HCT116 (cell line): ENCODE measurements at regions not wholly inside any gene's neighbourhood (a gene's known extent, or its start where the extent isn't known, plus 50 kb on each side); places are given as distances from the start of the nearest gene placed in this dataset.

Source experiments
- ATAC-seq: fragments of 200-7000 bp; cut with Tn5 transposase; 2 replicates; pipeline ENCODE4 v1.9.1; 2020; ENCODE audit warnings: mild to moderate bottlenecking, moderate library complexity
- BruUV-seq: library from RNA; stranded (reverse); fragments of 400-500 nt; replicated peaks from 2 replicates; lab custom pipeline; 2021; lab: Mats Ljungman, UMichigan
- CTCF ChIA-PET: fragments of 300-600 bp; sonication (Branson Sonifier 250); formaldehyde crosslinking; loops from one replicate; lab custom pipeline; 2021; ENCODE audit warnings: antibody characterized with exemption; lab: Charles Lee
- POLR2A ChIA-PET: fragments of 300-600, 350-600 bp; sonication (Branson Sonifier 250); formaldehyde crosslinking; loops from one replicate; lab custom pipeline; 2021; ENCODE audit warnings: antibody characterized with exemption; lab: Charles Lee
- RAD21 ChIA-PET, 2 experiments: fragments of 300-600 bp; sonication (Branson Sonifier 250); formaldehyde crosslinking; loops; one replicate each; lab custom pipeline; 2023; ENCODE audit warnings: low total read pairs in 2 of 2; ENCODE audit not compliant: uncharacterized antibody in 2 of 2, unreplicated experiment in 2 of 2, low non-redundant PET in 1 of 2; lab: Charles Lee
- DNase-seq: peaks from one replicate; pipeline ENCODE4 v3.0.0-alpha.2; 2010; ENCODE audit warnings: low read depth, low spot score
- H2AFZ ChIP-seq: fragments of 200-600 bp; shearing (Covaris generic), sonication (generic); 2 replicates; pipeline ENCODE4 v1.6.1; 2017; ENCODE audit warnings: low read depth, mixed run types, mixed read lengths, antibody characterized with exemption, low read length; ENCODE audit not compliant: poor library complexity, severe bottlenecking
- H3K27ac ChIP-seq: 2 replicates; pipeline ENCODE4 v1.5.1; 2012; ENCODE audit warnings: low read depth, low read length
- H3K27me3 ChIP-seq: fragments of 200-600 bp; sonication (generic); 2 replicates; pipeline ENCODE4 v1.6.1; 2016; ENCODE audit warnings: mixed run types, low read length, mixed read lengths; ENCODE audit not compliant: insufficient read depth
- H3K36me3 ChIP-seq, 2 experiments: fragments of 200-500 bp in 1 of 2; fragments of 200-600 bp in 1 of 2; sonication (Bioruptor generic) in 1 of 2; sonication (generic) in 1 of 2; 2 replicates each; pipeline versions ENCODE4 v1.5.1 to v1.6.1; 2014 to 2016; ENCODE audit warnings: low read length in 2 of 2, inconsistent platforms in 1 of 2, mixed read lengths in 1 of 2, mixed run types in 1 of 2; ENCODE audit not compliant: insufficient read depth in 2 of 2, control insufficient read depth in 1 of 2
- H3K4me1 ChIP-seq, 2 experiments: fragments of 200-600 bp in 1 of 2; sonication (generic) in 1 of 2; 2 replicates each; pipeline versions ENCODE4 v1.5.1 to v1.6.1; 2012 to 2017; ENCODE audit warnings: low read length in 2 of 2, inconsistent platforms in 1 of 2, mild to moderate bottlenecking in 1 of 2, mixed read lengths in 1 of 2, mixed run types in 1 of 2, moderate library complexity in 1 of 2; ENCODE audit not compliant: insufficient read depth in 2 of 2, control insufficient read depth in 1 of 2
- H3K4me2 ChIP-seq: fragments of 200-600 bp; sonication (generic); 2 replicates; pipeline ENCODE4 v1.6.1; 2017; ENCODE audit warnings: mixed run types, low read length, mixed read lengths
- H3K4me3 ChIP-seq, 2 experiments: fragments of 200-600 bp in 1 of 2; sonication (generic) in 1 of 2; replicated peaks in 1 of 2; 2 replicates each; pipeline ENCODE4 v1.5.1; 2011 to 2016; ENCODE audit warnings: low read length in 2 of 2, control low read depth in 1 of 2, low read depth in 1 of 2, mild to moderate bottlenecking in 1 of 2, mixed read lengths in 1 of 2, mixed run types in 1 of 2
- H3K79me2 ChIP-seq: fragments of 200-600 bp; sonication (generic); 2 replicates; pipeline ENCODE4 v1.6.1; 2017; ENCODE audit warnings: mild to moderate bottlenecking, mixed run types, low read length, moderate library complexity, mixed read lengths; ENCODE audit not compliant: insufficient read depth
- H3K9ac ChIP-seq: fragments of 200-600 bp; sonication (generic); 2 replicates; pipeline ENCODE4 v1.6.1; 2016; ENCODE audit warnings: low read length, mixed read lengths
- H3K9me2 ChIP-seq: fragments of 200-600 bp; sonication (generic), shearing (Covaris generic); 2 replicates; pipeline ENCODE4 v1.6.1; 2017; ENCODE audit warnings: mixed run types, mild to moderate bottlenecking, moderate library complexity; ENCODE audit not compliant: insufficient read depth
- H3K9me3 ChIP-seq, 2 experiments: fragments of 200-500 bp in 1 of 2; fragments of 200-600 bp in 1 of 2; sonication (Bioruptor generic) in 1 of 2; sonication (generic) in 1 of 2; 2 replicates each; pipeline ENCODE4 v1.6.1; 2014 to 2017; ENCODE audit warnings: low read length in 2 of 2, mixed read lengths in 2 of 2, inconsistent platforms in 1 of 2, low read depth in 1 of 2, mild to moderate bottlenecking in 1 of 2, mixed run types in 1 of 2, moderate library complexity in 1 of 2; ENCODE audit not compliant: control insufficient read depth in 1 of 2, insufficient read depth in 1 of 2
- H4K20me1 ChIP-seq: fragments of 200-600 bp; sonication (generic), shearing (Covaris generic); 2 replicates; pipeline ENCODE4 v1.6.1; 2017; ENCODE audit warnings: mixed run types, mild to moderate bottlenecking, moderate library complexity; ENCODE audit not compliant: insufficient read depth
- CTCF ChIP-seq, 3 experiments: fragments of 200-600 bp in 1 of 3; sonication (generic) in 1 of 3; IDR thresholded peaks in 2 of 3; conservative IDR thresholded peaks in 1 of 3; 2 replicates each; pipeline ENCODE4 v1.5.1; 2012 to 2017; ENCODE audit warnings: low read depth in 2 of 3, low read length in 2 of 3, antibody characterized with exemption in 1 of 3, borderline replicate concordance in 1 of 3, control low read depth in 1 of 3, mild to moderate bottlenecking in 1 of 3, mixed read lengths in 1 of 3, mixed run types in 1 of 3, moderate library complexity in 1 of 3; ENCODE audit not compliant: insufficient read depth in 1 of 3
- ELF1 ChIP-seq: IDR thresholded peaks from 2 replicates; pipeline ENCODE4 v1.6.1; 2012; ENCODE audit warnings: low read depth, borderline replicate concordance
- EZH2 ChIP-seq: fragments of 200-600 bp; sonication (generic); IDR thresholded peaks from 2 replicates; pipeline ENCODE4 v1.6.1; 2017; ENCODE audit warnings: antibody characterized with exemption, mixed run types
- JUND ChIP-seq: IDR thresholded peaks from 2 replicates; pipeline ENCODE4 v1.6.1; 2012
- MAX ChIP-seq: IDR thresholded peaks from 2 replicates; pipeline ENCODE4 v1.6.1; 2012
- POLR2A ChIP-seq: IDR thresholded peaks from 2 replicates; pipeline ENCODE4 v1.7.0; 2011; ENCODE audit warnings: borderline replicate concordance; ENCODE audit not compliant: insufficient read depth, insufficient read length; ENCODE audit errors: extremely low read depth
- POLR2AphosphoS5 ChIP-seq: IDR thresholded peaks from 2 replicates; pipeline ENCODE4 v1.6.1; 2011; ENCODE audit warnings: mild to moderate bottlenecking, low read depth, low read length, moderate library complexity
- SIN3A ChIP-seq: IDR thresholded peaks from 2 replicates; pipeline ENCODE4 v1.6.1; 2012; ENCODE audit warnings: low read depth
- SP1 ChIP-seq: IDR thresholded peaks from 2 replicates; pipeline ENCODE4 v1.6.1; 2012; ENCODE audit warnings: low read depth
- SRF ChIP-seq: IDR thresholded peaks from 2 replicates; pipeline ENCODE4 v1.6.1; 2012; ENCODE audit warnings: low read depth
- TCF7L2 ChIP-seq: IDR thresholded peaks from 2 replicates; pipeline ENCODE4 v1.7.0; 2011; ENCODE audit warnings: borderline replicate concordance, inconsistent platforms; ENCODE audit not compliant: insufficient read depth, insufficient read length; ENCODE audit errors: extremely low read depth
- ZBTB33 ChIP-seq: IDR thresholded peaks from 2 replicates; pipeline ENCODE4 v1.6.1; 2011; ENCODE audit warnings: mild to moderate bottlenecking, low read length, moderate library complexity; ENCODE audit not compliant: insufficient replicate concordance; ENCODE audit errors: extremely low read depth
- ZNF274 ChIP-seq: fragments of 200-500 bp; sonication (Bioruptor generic); IDR thresholded peaks from 2 replicates; pipeline ENCODE4 v1.6.1; 2014; ENCODE audit warnings: mild to moderate bottlenecking, low read depth, low read length, inconsistent platforms
- intact Hi-C: fragments of 100-400 bp; cut with micrococcal nuclease; formaldehyde crosslinking; loops from 2 replicates; pipeline ENCODE4 v1.10.0; 2022

- RAD21 ChIA-PET, result no interaction called here
- POLR2A ChIA-PET, result no interaction called here
- intact Hi-C loops, result no loop called here
- ATAC-seq (no peak), DNase-seq (no peak)
- H3K9ac ChIP-seq, result no peak overlapping the region
- H3K27me3 ChIP-seq, result no peaks in the 10 kb centered on the region
- no peak overlapping the region for H2AFZ ChIP-seq
- no peak overlapping the region for H3K4me2 ChIP-seq
- no peaks in the 10 kb centered on the region for H3K36me3 ChIP-seq
- H3K4me3 ChIP-seq, result no peak overlapping the region
- H3K9me2 ChIP-seq, result no peaks in the 10 kb centered on the region
- no TSS peak for BruUV-seq
- H3K9me3 ChIP-seq, result no peaks in the 10 kb centered on the region
- no peaks in the 10 kb centered on the region for H3K4me1 ChIP-seq
- no peak overlapping the region for H3K27ac ChIP-seq
- H4K20me1 ChIP-seq, result no peaks in the 10 kb centered on the region
- CTCF ChIA-PET, result no interaction called here
- H3K79me2 ChIP-seq, result no peaks in the 10 kb centered on the region
- no peak for TF ChIP-seq SIN3A
- TF ChIP-seq CTCF (IDR thresholded peaks at IDR 0.05 in 2 of 3, conservative IDR thresholded peaks at IDR 0.05 in 1 of 3; ENCODE audit: borderline replicate concordance in 1 of 3, insufficient read depth in 1 of 3, low read depth in 2 of 3, low read length in 2 of 3), result no peak
- TF ChIP-seq SP1, result no peak
- no peak for TF ChIP-seq POLR2AphosphoS5
- TF ChIP-seq POLR2A, result no peak
Observed at GRCh38 chr6:16868968-16869367, 107.7 kb upstream of the ATXN1 start.

- no peak overlapping the region for H3K4me2 ChIP-seq
Observed at GRCh38 chr6:16857969-16858592, 96.8 kb upstream of the ATXN1 start.

More at GRCh38 chr6:16857969-16858592, 96.8 kb upstream of the ATXN1 start:
- no peak for TF ChIP-seq ZBTB33
- TF ChIP-seq SRF, result no peak
- TF ChIP-seq SP1, result no peak
- TF ChIP-seq JUND, result no peak
- no peak for TF ChIP-seq ZNF274
- no peak for TF ChIP-seq EZH2
- no peak for TF ChIP-seq TCF7L2
- no peak for TF ChIP-seq ELF1
- no peak for TF ChIP-seq MAX
- TF ChIP-seq SIN3A, result no peak
- H3K9me3 ChIP-seq, result no peaks in the 10 kb centered on the region
- intact Hi-C loops, result no loop called here
- ChIA-PET POLR2A (no interaction called here), CTCF (no interaction called here), RAD21 (no interaction called here)
- no peaks in the 10 kb centered on the region for H3K4me1 ChIP-seq
- no peak overlapping the region for H2AFZ ChIP-seq
- H4K20me1 ChIP-seq, result no peaks in the 10 kb centered on the region
- no peaks in the 10 kb centered on the region for H3K27me3 ChIP-seq
- H3K27ac ChIP-seq, result no peak overlapping the region
- no peaks in the 10 kb centered on the region for H3K79me2 ChIP-seq
- ATAC-seq (no peak), DNase-seq (no peak)
- H3K4me3 ChIP-seq, result no peak overlapping the region
- H3K36me3 ChIP-seq, result no peaks in the 10 kb centered on the region
- no peaks in the 10 kb centered on the region for H3K9me2 ChIP-seq
- no TSS peak for BruUV-seq
- H3K9ac ChIP-seq, result no peak overlapping the region
